ENCODE measurements at regions not wholly inside any gene's neighbourhood (a gene's known extent, or its start where the extent isn't known, plus 50 kb on each side); places are given as distances from the start of the nearest gene placed in this dataset.

- H3K27ac Mint-ChIP-seq = no peak overlapping the region
- TF ChIP-seq, protein P1, sequence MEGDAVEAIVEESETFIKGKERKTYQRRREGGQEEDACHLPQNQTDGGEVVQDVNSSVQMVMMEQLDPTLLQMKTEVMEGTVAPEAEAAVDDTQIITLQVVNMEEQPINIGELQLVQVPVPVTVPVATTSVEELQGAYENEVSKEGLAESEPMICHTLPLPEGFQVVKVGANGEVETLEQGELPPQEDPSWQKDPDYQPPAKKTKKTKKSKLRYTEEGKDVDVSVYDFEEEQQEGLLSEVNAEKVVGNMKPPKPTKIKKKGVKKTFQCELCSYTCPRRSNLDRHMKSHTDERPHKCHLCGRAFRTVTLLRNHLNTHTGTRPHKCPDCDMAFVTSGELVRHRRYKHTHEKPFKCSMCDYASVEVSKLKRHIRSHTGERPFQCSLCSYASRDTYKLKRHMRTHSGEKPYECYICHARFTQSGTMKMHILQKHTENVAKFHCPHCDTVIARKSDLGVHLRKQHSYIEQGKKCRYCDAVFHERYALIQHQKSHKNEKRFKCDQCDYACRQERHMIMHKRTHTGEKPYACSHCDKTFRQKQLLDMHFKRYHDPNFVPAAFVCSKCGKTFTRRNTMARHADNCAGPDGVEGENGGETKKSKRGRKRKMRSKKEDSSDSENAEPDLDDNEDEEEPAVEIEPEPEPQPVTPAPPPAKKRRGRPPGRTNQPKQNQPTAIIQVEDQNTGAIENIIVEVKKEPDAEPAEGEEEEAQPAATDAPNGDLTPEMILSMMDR (IDR thresholded peaks at IDR 0.05; ENCODE audit: unreplicated experiment) = no peak
- no peaks in the 10 kb centered on the region for H3K27me3 Mint-ChIP-seq
- no peak overlapping the region for H3K4me3 Mint-ChIP-seq (ENCODE audit: low read depth)
- DNase-seq (ENCODE audit: low spot score, unreplicated experiment) = no peak
- no peaks in the 10 kb centered on the region for H3K36me3 Mint-ChIP-seq (ENCODE audit: insufficient read depth)
- H3K9me3 Mint-ChIP-seq (ENCODE audit: low read depth) = peaks cover 20% of the 10 kb centered on the region
- H3K4me1 Mint-ChIP-seq (ENCODE audit: low read depth) = peaks cover 24% of the 10 kb centered on the region
Measured at GRCh38 chrX:39452401-39452800, 645.4 kb downstream of the BCOR start.

GRCh38 chrX:39453889-39454621 is 643.7 kb downstream of the BCOR start:
- Mint-ChIP-seq H3K27me3 (no peaks in the 10 kb centered on the region), H3K4me3 (ENCODE audit: low read depth) (no peak overlapping the region), H3K4me1 (ENCODE audit: low read depth) (peaks cover 20% of the 10 kb centered on the region), H3K9me3 (ENCODE audit: low read depth) (peaks cover 12% of the 10 kb centered on the region), H3K36me3 (ENCODE audit: insufficient read depth) (no peaks in the 10 kb centered on the region), H3K27ac (no peak overlapping the region)
- TF ChIP-seq, protein P1 (IDR thresholded peaks at IDR 0.05; ENCODE audit: unreplicated experiment) = no peak
- no peak for DNase-seq (ENCODE audit: low spot score, unreplicated experiment)

- Mint-ChIP-seq H3K4me1 (ENCODE audit: low read depth) (peaks cover 7% of the 10 kb centered on the region), H3K36me3 (ENCODE audit: insufficient read depth) (no peaks in the 10 kb centered on the region), H3K27me3 (no peaks in the 10 kb centered on the region), H3K9me3 (ENCODE audit: low read depth) (peaks cover 12% of the 10 kb centered on the region), H3K27ac (no peak overlapping the region), H3K4me3 (ENCODE audit: low read depth) (no peak overlapping the region)
- DNase-seq (ENCODE audit: low spot score, unreplicated experiment) = no peak
- TF ChIP-seq, protein P1 (IDR thresholded peaks at IDR 0.05; ENCODE audit: unreplicated experiment) = no peak
Measured at GRCh38 chrX:39456894-39457604, 640.7 kb downstream of the BCOR start.

DNA sequence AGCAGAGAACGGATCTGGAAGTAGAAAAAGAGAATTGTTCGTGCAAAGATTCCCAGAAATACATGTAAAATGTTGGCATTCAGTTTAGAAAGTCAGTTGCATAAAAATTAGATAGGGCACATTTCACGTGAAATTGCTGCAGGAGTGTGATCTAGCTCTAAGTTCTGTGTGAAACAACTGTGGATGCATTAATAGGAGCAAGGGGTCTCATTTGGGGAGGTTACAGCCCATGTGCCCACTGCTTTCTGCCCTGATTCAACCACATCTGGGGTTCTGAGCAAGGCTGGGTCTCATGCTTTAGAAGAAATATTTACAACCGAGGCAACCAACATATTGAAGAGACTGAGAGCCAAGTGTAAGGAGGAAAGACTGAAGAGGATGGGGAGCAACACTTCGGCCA is 639.0 kb downstream of the BCOR start:
- no peak for DNase-seq (ENCODE audit: low spot score, unreplicated experiment)
- H3K4me1 Mint-ChIP-seq (ENCODE audit: low read depth) = peaks cover 7% of the 10 kb centered on the region
- H3K9me3 Mint-ChIP-seq (ENCODE audit: low read depth) = peaks cover 16% of the 10 kb centered on the region
- no peak overlapping the region for H3K27ac Mint-ChIP-seq
- no peaks in the 10 kb centered on the region for H3K36me3 Mint-ChIP-seq (ENCODE audit: insufficient read depth)
- TF ChIP-seq, protein P1 (IDR thresholded peaks at IDR 0.05; ENCODE audit: unreplicated experiment) = no peak
- H3K27me3 Mint-ChIP-seq = no peaks in the 10 kb centered on the region
- no peak overlapping the region for H3K4me3 Mint-ChIP-seq (ENCODE audit: low read depth)

GRCh38 chrX:39459204-39459603 is 638.6 kb downstream of the BCOR start:
- no peaks in the 10 kb centered on the region for H3K36me3 Mint-ChIP-seq (ENCODE audit: insufficient read depth)
- H3K27me3 Mint-ChIP-seq = no peaks in the 10 kb centered on the region
- H3K4me3 Mint-ChIP-seq (ENCODE audit: low read depth) = no peak overlapping the region
- H3K27ac Mint-ChIP-seq = no peak overlapping the region
- no peak for DNase-seq (ENCODE audit: low spot score, unreplicated experiment)
- TF ChIP-seq, protein P1 (IDR thresholded peaks at IDR 0.05; ENCODE audit: unreplicated experiment) = no peak
- peaks cover 16% of the 10 kb centered on the region for H3K9me3 Mint-ChIP-seq (ENCODE audit: low read depth)
- peaks cover 7% of the 10 kb centered on the region for H3K4me1 Mint-ChIP-seq (ENCODE audit: low read depth)
